Activated CD4-positive, alpha-beta T cell treated with anti-CD3 and anti-CD28 coated beads for 36 hours (primary cell): ENCODE measurements at regions not wholly inside any gene's neighbourhood (a gene's known extent, or its start where the extent isn't known, plus 50 kb on each side); places are given as distances from the start of the nearest gene placed in this dataset.
"Not testable (repeated sequence)": the region's sequence is repeated elsewhere in the genome, so short reads cannot be mapped to it uniquely, and the experiment has no call there.

Experiments used
- ATAC-seq: fragments of 200-7000 bp; cut with Tn5 transposase; one replicate; pipeline ENCODE4 v1.10.0; 2021; ENCODE audit warnings: mild to moderate bottlenecking, moderate library complexity
- CTCF ChIA-PET: fragments of 350-600 bp; sonication (Branson Sonifier 250); formaldehyde crosslinking; loops from one replicate; lab custom pipeline; 2021; ENCODE audit warnings: antibody characterized with exemption; lab: Charles Lee
- POLR2A ChIA-PET: fragments of 350-600 bp; sonication (Branson Sonifier 250); formaldehyde crosslinking; loops from one replicate; lab custom pipeline; 2021; ENCODE audit warnings: antibody characterized with exemption, inconsistent platforms; lab: Charles Lee
- DNase-seq: peaks from one replicate; pipeline ENCODE4 v3.0.0-alpha.2; 2020
- H3K27ac Mint-ChIP-seq: one replicate; pipeline ENCODE4 v1.8.0; 2021; ENCODE audit warnings: mixed read lengths
- H3K27me3 Mint-ChIP-seq: one replicate; pipeline ENCODE4 v1.8.0; 2021; ENCODE audit warnings: mixed read lengths
- H3K36me3 Mint-ChIP-seq: one replicate; pipeline ENCODE4 v1.8.0; 2021; ENCODE audit warnings: low read depth, mixed read lengths
- H3K4me1 Mint-ChIP-seq: one replicate; pipeline ENCODE4 v1.8.0; 2021; ENCODE audit warnings: mixed read lengths
- H3K4me3 Mint-ChIP-seq: one replicate; pipeline ENCODE4 v1.8.0; 2021; ENCODE audit warnings: mild to moderate bottlenecking, moderate library complexity, mixed read lengths
- H3K9me3 Mint-ChIP-seq: one replicate; pipeline ENCODE4 v1.8.0; 2021; ENCODE audit warnings: low read depth, mixed read lengths
- intact Hi-C, 2 experiments: fragments of 100-400 bp; cut with DNase I in 1 of 2; cut with micrococcal nuclease in 1 of 2; formaldehyde crosslinking; loops; one replicate each; pipeline versions ENCODE4 v1.14.2 to v1.15.1; 2022 to 2024; cut with DNase I, micrococcal nuclease

DNA sequence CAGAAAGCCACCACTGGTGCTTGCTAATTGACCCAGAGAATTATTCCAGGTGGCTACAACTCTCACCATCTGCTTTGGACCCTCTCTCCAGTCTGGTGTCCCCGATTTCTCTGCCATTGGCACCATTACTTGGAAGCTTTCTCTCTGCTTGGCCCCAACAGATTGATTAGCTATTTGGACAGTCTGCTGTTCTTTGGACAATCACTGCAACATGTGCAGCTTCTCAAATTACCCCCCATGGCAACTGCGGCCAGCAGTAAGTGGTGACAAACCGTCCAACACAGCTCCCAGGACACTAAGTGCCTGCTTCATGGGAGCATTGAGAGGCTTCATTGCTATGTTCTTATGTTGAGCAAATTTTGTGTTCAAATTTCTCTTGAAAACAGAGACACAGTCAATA is 309.8 kb downstream of the TAF11L14 start:
- ATAC-seq (no peak), DNase-seq (no peak)
- H3K36me3 Mint-ChIP-seq: no peaks in the 10 kb centered on the region
- POLR2A ChIA-PET: no interaction called here
- CTCF ChIA-PET: no interaction called here
- no peak overlapping the region for H3K4me3 Mint-ChIP-seq
- intact Hi-C loops: no loop called here
- peaks cover 24% of the 10 kb centered on the region for H3K9me3 Mint-ChIP-seq
- H3K27ac Mint-ChIP-seq: no peak overlapping the region
- no peaks in the 10 kb centered on the region for H3K27me3 Mint-ChIP-seq
- H3K4me1 Mint-ChIP-seq: no peaks in the 10 kb centered on the region

DNA sequence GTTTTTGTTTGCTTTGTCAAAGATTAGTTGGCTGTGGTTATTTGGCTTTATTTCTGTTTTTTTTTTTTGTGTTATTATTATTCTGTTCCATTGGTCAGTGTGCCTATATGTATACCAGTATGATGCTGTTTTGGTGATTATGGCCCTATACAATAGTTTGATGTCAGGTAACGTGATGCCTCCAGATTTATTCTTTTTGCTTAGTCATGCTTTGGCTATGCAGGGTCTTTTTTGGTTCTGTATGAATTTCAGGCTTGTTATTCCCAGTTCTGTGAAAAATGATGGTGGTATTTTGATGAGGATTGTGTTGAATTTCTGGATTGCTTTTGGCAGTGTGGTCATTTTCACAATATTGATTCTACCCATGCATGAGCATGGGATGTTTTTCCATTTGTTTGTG is 312.8 kb downstream of the TAF11L14 start:
- DNase-seq (no peak), ATAC-seq (no peak)
- peaks cover 24% of the 10 kb centered on the region for H3K9me3 Mint-ChIP-seq
- H3K4me1 Mint-ChIP-seq: no peaks in the 10 kb centered on the region
- POLR2A ChIA-PET: no interaction called here
- CTCF ChIA-PET: no interaction called here
- no peak overlapping the region for H3K27ac Mint-ChIP-seq
- H3K4me3 Mint-ChIP-seq: no peak overlapping the region
- H3K36me3 Mint-ChIP-seq: no peaks in the 10 kb centered on the region
- H3K27me3 Mint-ChIP-seq: no peaks in the 10 kb centered on the region
- intact Hi-C loops: no loop called here

DNA sequence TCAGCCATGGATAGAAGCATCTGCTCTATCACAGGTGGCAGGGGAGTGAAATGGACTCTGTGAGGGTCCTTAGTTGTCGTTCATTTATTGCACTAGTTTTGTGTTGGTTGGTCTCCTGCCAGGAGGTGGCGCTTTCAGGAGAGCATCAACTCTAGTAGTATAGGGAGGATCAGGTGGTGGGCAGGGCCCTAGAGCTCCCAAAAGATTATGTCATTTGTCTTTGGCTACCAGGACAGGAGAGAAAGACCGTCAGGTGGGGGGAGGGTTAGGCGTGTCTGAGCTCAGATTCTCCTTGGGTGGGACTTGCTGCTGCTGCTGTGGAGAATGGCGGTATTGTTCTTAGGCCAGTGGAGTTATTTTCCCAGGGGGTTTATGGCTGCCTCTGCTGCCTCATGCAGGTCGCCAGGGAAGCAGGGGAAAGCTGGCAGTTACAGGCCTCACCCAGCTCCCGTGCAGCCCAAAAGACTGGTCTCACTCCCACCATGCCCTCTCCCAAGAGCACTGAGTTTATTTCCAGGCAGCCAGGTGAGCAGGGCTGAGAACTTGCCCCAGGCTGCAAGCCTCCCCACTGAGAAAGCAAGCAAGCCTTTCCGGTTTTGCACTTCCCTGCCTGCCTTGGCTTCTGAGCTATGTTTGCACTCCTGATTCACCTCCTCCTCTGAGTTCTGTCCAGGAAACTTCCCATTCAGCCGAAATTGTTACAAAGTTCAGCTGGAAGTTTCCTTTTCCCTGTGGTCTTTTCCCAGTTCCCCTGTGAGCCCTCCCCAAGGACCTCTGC is 317.3 kb downstream of the TAF11L14 start:
- Mint-ChIP-seq H3K4me1 (no peaks in the 10 kb centered on the region), H3K27ac (no peak overlapping the region), H3K36me3 (no peaks in the 10 kb centered on the region), H3K4me3 (no peak overlapping the region), H3K27me3 (no peaks in the 10 kb centered on the region), H3K9me3 (peaks cover 20% of the 10 kb centered on the region)
- ChIA-PET CTCF (interaction anchor here (0.7 kb wide), 1 partner anchor 8 kb away, joined by 3 read pairs; no protein-coding TSS in a partner anchor), POLR2A (no interaction called here)
- intact Hi-C loops: no loop called here
- ATAC-seq (no peak), DNase-seq (no peak)

DNA sequence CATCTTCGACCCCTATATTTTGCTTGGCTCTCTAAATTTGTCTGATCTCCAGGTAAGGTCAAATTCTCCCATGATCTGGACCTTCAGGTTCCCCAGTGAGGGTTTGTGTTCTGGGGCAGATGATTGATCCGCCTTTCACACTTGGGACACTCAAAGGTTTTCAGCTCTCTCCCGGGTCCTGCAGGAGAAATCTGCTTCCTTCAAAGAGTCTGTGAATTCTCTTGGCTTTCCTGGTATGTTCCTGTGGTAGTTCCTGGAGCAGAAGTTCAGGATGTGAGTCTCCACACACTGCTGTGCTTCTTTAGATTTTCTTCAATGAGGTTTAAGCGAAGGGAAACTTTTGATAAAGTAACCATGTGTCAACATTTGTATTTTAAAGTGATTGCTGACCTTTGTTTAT is 318.0 kb downstream of the TAF11L14 start:
- DNase-seq (no peak), ATAC-seq (no peak)
- Mint-ChIP-seq H3K27ac (no peak overlapping the region), H3K4me1 (no peaks in the 10 kb centered on the region), H3K36me3 (no peaks in the 10 kb centered on the region), H3K9me3 (peaks cover 20% of the 10 kb centered on the region), H3K4me3 (no peak overlapping the region), H3K27me3 (no peaks in the 10 kb centered on the region)
- CTCF ChIA-PET: interaction anchor here (0.7 kb wide), 1 partner anchor 7 kb away, joined by 3 read pairs; no protein-coding TSS in a partner anchor
- POLR2A ChIA-PET: no interaction called here
- intact Hi-C loops: no loop called here

DNA sequence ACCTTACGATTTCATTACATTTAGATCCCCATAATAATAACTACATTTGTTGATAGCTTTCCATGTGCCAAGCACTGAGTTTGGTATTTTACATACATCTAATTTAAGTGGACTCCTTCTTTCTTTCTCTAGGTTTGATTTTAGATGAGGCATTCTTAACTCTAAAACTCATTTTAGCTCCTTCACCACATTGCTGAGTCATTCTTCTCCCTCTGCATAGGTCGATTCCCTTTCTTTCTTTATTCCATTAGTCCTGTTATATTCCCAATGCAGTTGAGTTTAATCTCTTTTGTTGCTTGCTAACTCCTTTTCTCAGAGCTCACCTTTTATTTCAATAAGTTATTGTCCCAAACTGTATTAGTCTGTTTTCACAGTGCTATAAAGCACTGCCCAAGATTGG is 329.8 kb downstream of the TAF11L14 start:
- intact Hi-C loops: no loop called here
- Mint-ChIP-seq H3K36me3 (no peaks in the 10 kb centered on the region), H3K4me1 (no peaks in the 10 kb centered on the region), H3K9me3 (peaks cover 10% of the 10 kb centered on the region), H3K27ac (no peak overlapping the region), H3K27me3 (no peaks in the 10 kb centered on the region), H3K4me3 (no peak overlapping the region)
- ATAC-seq (no peak), DNase-seq (no peak)
- ChIA-PET CTCF (no interaction called here), POLR2A (no interaction called here)

DNA sequence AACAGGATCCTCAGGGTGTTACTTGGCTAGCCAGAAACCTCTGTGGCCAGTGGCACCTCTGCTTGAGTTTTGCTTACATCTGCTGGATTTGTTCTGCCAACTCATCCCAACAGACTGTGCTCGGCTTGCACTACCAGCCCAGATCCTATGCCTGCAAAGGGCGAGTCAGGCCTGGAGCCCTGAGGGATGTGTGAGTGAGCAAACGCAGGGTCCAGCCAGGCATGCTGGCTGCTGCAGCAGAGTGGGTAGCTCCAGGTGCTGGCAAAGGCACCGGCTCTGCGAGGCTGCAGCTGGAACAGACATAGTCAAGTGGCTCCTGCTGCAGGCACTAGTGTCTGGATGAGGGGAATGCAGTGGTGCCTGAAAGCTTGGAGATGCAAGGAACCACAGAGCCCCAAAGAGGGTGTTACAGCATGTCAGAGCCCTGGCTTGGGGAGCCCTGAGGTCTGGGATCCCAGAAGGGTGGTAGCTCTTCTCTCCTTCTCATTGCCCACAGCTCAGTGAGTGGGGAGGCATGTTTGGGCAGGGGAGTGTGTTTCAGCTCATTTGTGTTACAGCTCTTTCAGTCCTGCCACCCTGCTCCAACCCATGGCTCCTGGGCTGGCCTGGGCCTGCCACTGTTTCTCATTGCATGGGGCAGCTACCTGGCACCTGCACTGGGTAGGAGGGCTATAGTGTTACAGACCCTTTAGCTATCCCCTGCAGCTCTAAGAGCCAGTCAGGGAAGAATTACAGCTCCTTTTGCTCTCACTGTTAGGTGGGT is 332.6 kb downstream of the TAF11L14 start:
- ChIA-PET CTCF (no interaction called here), POLR2A (no interaction called here)
- intact Hi-C loops: no loop called here
- Mint-ChIP-seq H3K9me3 (peaks cover 12% of the 10 kb centered on the region), H3K36me3 (no peaks in the 10 kb centered on the region), H3K27ac (no peak overlapping the region), H3K4me1 (no peaks in the 10 kb centered on the region), H3K4me3 (no peak overlapping the region), H3K27me3 (no peaks in the 10 kb centered on the region)
- ATAC-seq (no peak), DNase-seq (no peak)

DNA sequence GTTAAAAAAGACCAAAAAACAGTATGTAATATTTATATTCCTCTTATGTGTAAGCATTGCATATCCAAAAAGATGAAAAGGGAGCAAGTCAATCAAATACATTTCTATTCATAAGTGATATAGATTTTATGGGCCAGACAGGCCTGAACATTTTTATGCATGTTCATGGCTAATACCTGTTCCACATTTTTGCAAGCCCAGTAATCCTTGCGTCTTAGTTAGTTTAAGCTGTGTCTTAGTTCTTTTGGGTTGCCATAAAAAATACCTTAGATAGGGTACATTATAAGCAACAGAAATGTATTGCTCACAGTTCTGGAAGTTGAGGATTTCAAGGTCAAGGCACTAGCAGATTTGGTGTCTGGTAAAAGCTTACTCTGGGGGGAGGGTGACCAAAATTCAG is 342.1 kb downstream of the TAF11L14 start:
- ChIA-PET POLR2A (no interaction called here), CTCF (interaction anchor here (1.5 kb wide), 1 partner anchor 10 kb away, joined by 3 read pairs; no protein-coding TSS in a partner anchor)
- Mint-ChIP-seq H3K4me3 (no peak overlapping the region), H3K27me3 (no peaks in the 10 kb centered on the region), H3K4me1 (no peaks in the 10 kb centered on the region), H3K36me3 (no peaks in the 10 kb centered on the region), H3K9me3 (no peaks in the 10 kb centered on the region), H3K27ac (no peak overlapping the region)
- intact Hi-C loops: no loop called here
- DNase-seq: no peak
- ATAC-seq: no peak

DNA sequence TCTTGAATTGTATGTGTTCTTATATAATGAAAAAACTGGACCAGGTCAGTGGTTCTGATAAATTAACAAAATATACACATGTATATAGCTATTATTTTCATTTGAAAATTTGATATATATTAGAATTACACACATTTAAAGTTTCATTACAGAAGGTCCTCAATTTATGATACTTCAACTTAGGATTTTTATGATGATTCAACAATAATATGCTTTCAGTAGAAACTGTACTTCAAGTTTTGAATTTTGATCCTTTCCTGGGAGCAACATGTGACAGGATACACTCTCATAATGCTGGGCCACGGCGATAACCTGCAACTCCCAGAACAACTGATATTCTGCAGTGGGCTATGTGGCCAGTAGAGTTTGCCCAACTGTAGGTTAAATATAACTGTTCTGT is 344.7 kb downstream of the TAF11L14 start:
- Mint-ChIP-seq H3K9me3 (peaks cover 2% of the 10 kb centered on the region), H3K27me3 (no peaks in the 10 kb centered on the region), H3K4me3 (no peak overlapping the region), H3K4me1 (no peaks in the 10 kb centered on the region), H3K27ac (no peak overlapping the region), H3K36me3 (no peaks in the 10 kb centered on the region)
- intact Hi-C loops: no loop called here
- DNase-seq: no peak
- CTCF ChIA-PET: no interaction called here
- ATAC-seq: no peak
- POLR2A ChIA-PET: no interaction called here

DNA sequence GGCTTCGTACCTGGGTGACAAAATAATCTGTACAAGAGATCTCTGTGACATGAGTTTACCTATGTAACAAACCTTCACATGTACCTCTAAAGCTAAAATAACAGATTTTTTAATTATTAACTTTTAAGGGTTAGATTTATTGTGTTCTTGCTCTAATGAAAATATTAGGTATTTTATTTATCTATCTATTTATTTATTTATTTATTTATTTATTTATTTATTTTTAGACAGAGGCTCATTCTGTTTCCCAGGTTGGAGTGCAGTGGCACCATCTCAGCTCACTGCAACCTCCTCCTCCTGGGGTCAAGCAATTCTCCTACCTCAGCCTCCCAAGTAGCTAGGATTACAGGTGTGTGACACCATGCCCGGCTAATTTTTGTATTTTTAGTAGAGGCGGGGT is 348.4 kb downstream of the TAF11L14 start:
- H3K27ac Mint-ChIP-seq, H3K9me3 Mint-ChIP-seq, ATAC-seq, POLR2A ChIA-PET, H3K27me3 Mint-ChIP-seq, CTCF ChIA-PET, H3K4me3 Mint-ChIP-seq, H3K4me1 Mint-ChIP-seq, DNase-seq, H3K36me3 Mint-ChIP-seq, intact Hi-C loops: not testable (repeated sequence)

DNA sequence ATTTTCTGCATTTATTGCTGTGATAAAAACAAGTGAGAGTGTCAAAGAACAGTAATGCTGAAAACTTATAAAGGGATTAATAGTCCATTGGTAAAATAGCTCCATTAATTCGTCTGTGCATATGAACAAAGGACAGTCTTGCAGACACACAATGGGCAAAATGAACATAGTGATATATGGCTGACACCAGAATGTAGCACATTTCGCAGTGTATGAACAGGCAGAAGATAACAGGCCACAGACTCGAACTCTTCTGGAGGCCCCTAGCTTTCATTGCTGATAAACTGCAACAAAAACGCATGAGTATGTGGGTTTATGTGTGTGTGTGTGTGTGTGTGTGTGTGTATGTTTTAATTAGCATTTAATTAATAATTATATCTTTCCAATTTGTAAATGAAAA is 354.8 kb downstream of the TAF11L14 start:
- Mint-ChIP-seq H3K27ac (no peak overlapping the region), H3K4me3 (no peak overlapping the region), H3K4me1 (no peaks in the 10 kb centered on the region), H3K27me3 (no peaks in the 10 kb centered on the region), H3K9me3 (no peaks in the 10 kb centered on the region), H3K36me3 (no peaks in the 10 kb centered on the region)
- DNase-seq (no peak), ATAC-seq (no peak)
- ChIA-PET CTCF (no interaction called here), POLR2A (no interaction called here)
- intact Hi-C loops: no loop called here

DNA sequence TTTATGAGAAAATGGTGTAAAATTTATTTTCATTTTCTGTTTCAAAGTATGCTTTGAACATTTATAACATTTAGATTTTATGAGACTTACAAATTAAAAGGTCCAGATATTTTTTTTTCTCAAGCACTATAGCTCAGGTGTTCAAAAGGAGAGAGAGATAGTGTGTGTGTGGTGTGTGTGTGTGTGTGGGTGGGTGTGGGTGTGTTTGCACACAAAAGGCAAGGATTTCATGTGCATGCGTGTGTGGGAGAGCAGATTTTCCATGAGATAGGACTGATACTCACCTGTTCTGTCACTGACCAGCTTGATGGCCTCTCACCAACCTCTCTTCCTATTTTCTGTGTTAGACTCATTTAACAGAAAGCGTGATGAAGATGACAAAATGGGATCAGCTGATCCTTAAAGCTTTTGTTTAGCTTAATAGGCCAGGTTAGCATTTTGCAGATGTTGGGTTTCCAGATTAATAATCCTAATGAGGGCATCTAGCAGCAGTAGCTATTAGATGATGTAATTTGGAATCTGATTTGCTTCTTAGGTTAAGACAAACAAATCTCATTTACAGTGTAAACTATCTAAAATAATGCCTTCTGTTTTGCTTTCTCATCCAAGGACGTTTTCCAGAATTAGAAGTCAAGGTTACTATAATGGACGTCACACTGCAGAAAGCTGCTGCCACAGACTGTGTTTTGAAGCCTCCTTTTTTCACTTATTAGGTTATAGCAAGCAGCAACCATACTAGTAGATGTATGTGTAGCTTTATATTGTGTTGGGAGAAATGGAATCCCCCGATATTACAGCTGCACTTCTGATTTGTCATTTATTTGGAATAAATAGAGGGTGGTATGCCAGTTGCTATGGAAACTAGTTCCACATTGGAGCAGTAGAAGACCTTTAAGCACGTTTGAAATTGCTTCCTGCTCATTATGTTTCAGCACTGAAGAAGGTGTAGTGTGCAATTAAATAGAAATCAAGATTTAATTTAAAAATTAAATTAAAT is 355.6 kb downstream of the TAF11L14 start:
- no peak overlapping the region for H3K27ac Mint-ChIP-seq
- no peaks in the 10 kb centered on the region for H3K27me3 Mint-ChIP-seq
- H3K4me1 Mint-ChIP-seq: no peaks in the 10 kb centered on the region
- no peak overlapping the region for H3K4me3 Mint-ChIP-seq
- DNase-seq: no peak
- no peaks in the 10 kb centered on the region for H3K9me3 Mint-ChIP-seq
- ATAC-seq: no peak
- CTCF ChIA-PET: interaction anchor here (0.8 kb wide), 1 partner anchor 9 kb away, joined by 3 read pairs; no protein-coding TSS in a partner anchor
- intact Hi-C loops: no loop called here
- POLR2A ChIA-PET: no interaction called here
- no peaks in the 10 kb centered on the region for H3K36me3 Mint-ChIP-seq
